Frontal cortex (tissue), 3 donors: ENCODE measurements at regions not wholly inside any gene's neighbourhood (a gene's known extent, or its start where the extent isn't known, plus 50 kb on each side); places are given as distances from the start of the nearest gene placed in this dataset.

ENCODE experiments used
- DNase-seq, 2 donors: peaks; one replicate each; pipeline ENCODE4 v3.0.0; 2012; ENCODE audit warnings: low spot score in 2 of 2
- FAIRE-seq: peaks from 2 replicates; lab custom pipeline; 2012; peaks lifted over from hg19 to GRCh38; lab: Jason Lieb, UNC
- donor health status: control.
- donor health status: control.
- donor health status: control.

- no peak for FAIRE-seq
- no peak for DNase-seq
Measured at GRCh38 chr6:14633479-14633878, 515.9 kb downstream of the CD83 start.

- FAIRE-seq (no peak), DNase-seq (no peak)
Measured at GRCh38 chr6:14634072-14634471, 516.5 kb downstream of the CD83 start.

GRCh38 chr6:14635195-14635594 is 517.6 kb downstream of the CD83 start:
- DNase-seq, result no peak
- no peak for FAIRE-seq

- DNase-seq (no peak), FAIRE-seq (no peak)
Measured at GRCh38 chr6:14635934-14636591, 518.5 kb downstream of the CD83 start.

- DNase-seq (no peak), FAIRE-seq (no peak)
Measured at GRCh38 chr6:14638435-14638905, 520.9 kb downstream of the CD83 start.

- no peak for FAIRE-seq
- peak; percentile 3 to 46 for DNase-seq
Measured at GRCh38 chr6:14638906-14639761, 521.6 kb downstream of the CD83 start.

- FAIRE-seq, result no peak
- no peak for DNase-seq
Measured at GRCh38 chr6:14639983-14640599, 522.5 kb downstream of the CD83 start.

GRCh38 chr6:14640631-14641030 is 523.1 kb downstream of the CD83 start:
- FAIRE-seq, result no peak
- no peak for DNase-seq

- no peak for FAIRE-seq
- no peak for DNase-seq
Measured at GRCh38 chr6:14641423-14642135, 524.0 kb downstream of the CD83 start.

- no peak for FAIRE-seq
- DNase-seq, result no peak
Measured at GRCh38 chr6:14642136-14642505, 524.5 kb downstream of the CD83 start.

GRCh38 chr6:14642842-14643241 is 525.3 kb downstream of the CD83 start:
- FAIRE-seq (no peak), DNase-seq (no peak)

- DNase-seq, result no peak
- no peak for FAIRE-seq
Measured at GRCh38 chr6:14644381-14644780, 526.8 kb downstream of the CD83 start.

GRCh38 chr6:14645221-14645620 is 527.6 kb downstream of the CD83 start:
- FAIRE-seq (no peak), DNase-seq (no peak)

GRCh38 chr6:14645841-14646240 is 528.3 kb downstream of the CD83 start:
- FAIRE-seq (no peak), DNase-seq (no peak)

GRCh38 chr6:14646371-14646770 is 528.8 kb downstream of the CD83 start:
- DNase-seq (no peak), FAIRE-seq (no peak)

- FAIRE-seq, result no peak
- no peak for DNase-seq
Measured at GRCh38 chr6:14647357-14647756, 529.8 kb downstream of the CD83 start.

- FAIRE-seq, result no peak
- no peak for DNase-seq
Measured at GRCh38 chr6:14652536-14652935, 535.0 kb downstream of the CD83 start.

GRCh38 chr6:14655201-14656061 is 537.9 kb downstream of the CD83 start:
- FAIRE-seq (no peak), DNase-seq (no peak)

- DNase-seq (no peak), FAIRE-seq (no peak)
Measured at GRCh38 chr6:14656078-14656521, 538.5 kb downstream of the CD83 start.
